SK-N-SH treated with all-trans-retinoic acid at 6 μM for 48 hours (cell line): ENCODE measurements at regions not wholly inside any gene's neighbourhood (a gene's known extent, or its start where the extent isn't known, plus 50 kb on each side); places are given as distances from the start of the nearest gene placed in this dataset.

ENCODE experiments used
- BACH2 ChIP-seq: fragments of 250-450 bp; sonication (Bioruptor Pico); IDR thresholded peaks from 2 replicates; pipeline ENCODE4 v1.9.0; 2021; ENCODE audit warnings: mild to moderate bottlenecking, borderline replicate concordance
- OSR1 ChIP-seq: fragments of 250-450 bp; sonication (Bioruptor Pico); IDR thresholded peaks from 2 replicates; pipeline ENCODE4 v1.8.0; 2022; ENCODE audit warnings: moderate library complexity, mild to moderate bottlenecking, inconsistent platforms
- RARB ChIP-seq: fragments of 250-450 bp; sonication (Bioruptor Pico); IDR thresholded peaks from 2 replicates; pipeline ENCODE4 v1.8.0; 2021; ENCODE audit warnings: mild to moderate bottlenecking, moderate library complexity
- ZFP30 ChIP-seq: fragments of 450-650 bp; formaldehyde crosslinking; IDR thresholded peaks from 2 replicates; pipeline ENCODE4 v1.5.0; 2022; ENCODE audit warnings: mild to moderate bottlenecking, moderate library complexity
- ZNF565 ChIP-seq: fragments of 450-650 bp; formaldehyde crosslinking; conservative IDR thresholded peaks from 2 replicates; pipeline ENCODE4 v1.5.0; 2020; ENCODE audit warnings: low read depth, mild to moderate bottlenecking, moderate library complexity
- ZNF8 ChIP-seq: fragments of 450-650 bp; formaldehyde crosslinking; IDR thresholded peaks from 2 replicates; pipeline ENCODE4 v1.5.0; 2020; ENCODE audit warnings: mild to moderate bottlenecking, moderate library complexity
- TF ChIP-seq, protein P1 (sequence below): fragments of 250-450 bp; sonication (Bioruptor Pico); IDR thresholded peaks from 2 replicates; pipeline ENCODE4 v1.8.0; 2021; ENCODE audit warnings: low read depth, mild to moderate bottlenecking, moderate library complexity, borderline replicate concordance
- TF ChIP-seq, protein P2 (sequence below): fragments of 250-450 bp; sonication (Bioruptor Pico); IDR thresholded peaks from 2 replicates; pipeline ENCODE4 v1.5.0; 2020; ENCODE audit warnings: mild to moderate bottlenecking, moderate library complexity
- TF ChIP-seq, protein P3 (sequence below): fragments of 250-450 bp; sonication (Bioruptor Pico); IDR thresholded peaks from 2 replicates; pipeline ENCODE4 v1.5.1; 2020; ENCODE audit warnings: low read depth, mild to moderate bottlenecking, moderate library complexity

DNA sequence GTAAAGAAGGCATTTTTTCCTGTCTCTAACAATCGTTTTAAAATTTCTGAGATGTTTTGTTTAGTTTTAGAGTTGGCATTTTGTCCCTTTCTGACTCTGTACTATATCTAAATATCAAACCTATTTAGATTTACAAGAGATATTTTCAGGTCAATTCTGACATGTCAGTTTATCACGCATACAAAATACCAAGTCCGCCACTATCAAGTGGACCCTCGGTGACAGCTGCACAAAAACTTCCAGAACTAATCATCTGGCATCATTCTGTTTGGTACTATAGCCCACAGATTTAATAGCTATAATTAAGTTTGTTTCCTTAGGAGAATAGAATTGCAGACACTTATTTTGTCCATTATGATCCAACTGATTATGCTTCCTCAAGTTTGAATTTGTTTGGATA is 1278.2 kb downstream of the CDH12 start:
- no peak for TF ChIP-seq ZNF565
- no peak for TF ChIP-seq ZFP30 (CRISPR knock-in tag)
- TF ChIP-seq BACH2 (CRISPR knock-in tag): no peak
- TF ChIP-seq, protein P1, sequence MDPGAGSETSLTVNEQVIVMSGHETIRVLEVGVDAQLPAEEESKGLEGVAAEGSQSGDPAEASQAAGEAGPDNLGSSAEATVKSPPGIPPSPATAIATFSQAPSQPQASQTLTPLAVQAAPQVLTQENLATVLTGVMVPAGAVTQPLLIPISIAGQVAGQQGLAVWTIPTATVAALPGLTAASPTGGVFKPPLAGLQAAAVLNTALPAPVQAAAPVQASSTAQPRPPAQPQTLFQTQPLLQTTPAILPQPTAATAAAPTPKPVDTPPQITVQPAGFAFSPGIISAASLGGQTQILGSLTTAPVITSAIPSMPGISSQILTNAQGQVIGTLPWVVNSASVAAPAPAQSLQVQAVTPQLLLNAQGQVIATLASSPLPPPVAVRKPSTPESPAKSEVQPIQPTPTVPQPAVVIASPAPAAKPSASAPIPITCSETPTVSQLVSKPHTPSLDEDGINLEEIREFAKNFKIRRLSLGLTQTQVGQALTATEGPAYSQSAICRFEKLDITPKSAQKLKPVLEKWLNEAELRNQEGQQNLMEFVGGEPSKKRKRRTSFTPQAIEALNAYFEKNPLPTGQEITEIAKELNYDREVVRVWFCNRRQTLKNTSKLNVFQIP (CRISPR knock-in tag): no peak
- TF ChIP-seq ZNF8 (CRISPR knock-in tag): no peak
- no peak for TF ChIP-seq RARB (CRISPR knock-in tag)
- TF ChIP-seq, protein P2, sequence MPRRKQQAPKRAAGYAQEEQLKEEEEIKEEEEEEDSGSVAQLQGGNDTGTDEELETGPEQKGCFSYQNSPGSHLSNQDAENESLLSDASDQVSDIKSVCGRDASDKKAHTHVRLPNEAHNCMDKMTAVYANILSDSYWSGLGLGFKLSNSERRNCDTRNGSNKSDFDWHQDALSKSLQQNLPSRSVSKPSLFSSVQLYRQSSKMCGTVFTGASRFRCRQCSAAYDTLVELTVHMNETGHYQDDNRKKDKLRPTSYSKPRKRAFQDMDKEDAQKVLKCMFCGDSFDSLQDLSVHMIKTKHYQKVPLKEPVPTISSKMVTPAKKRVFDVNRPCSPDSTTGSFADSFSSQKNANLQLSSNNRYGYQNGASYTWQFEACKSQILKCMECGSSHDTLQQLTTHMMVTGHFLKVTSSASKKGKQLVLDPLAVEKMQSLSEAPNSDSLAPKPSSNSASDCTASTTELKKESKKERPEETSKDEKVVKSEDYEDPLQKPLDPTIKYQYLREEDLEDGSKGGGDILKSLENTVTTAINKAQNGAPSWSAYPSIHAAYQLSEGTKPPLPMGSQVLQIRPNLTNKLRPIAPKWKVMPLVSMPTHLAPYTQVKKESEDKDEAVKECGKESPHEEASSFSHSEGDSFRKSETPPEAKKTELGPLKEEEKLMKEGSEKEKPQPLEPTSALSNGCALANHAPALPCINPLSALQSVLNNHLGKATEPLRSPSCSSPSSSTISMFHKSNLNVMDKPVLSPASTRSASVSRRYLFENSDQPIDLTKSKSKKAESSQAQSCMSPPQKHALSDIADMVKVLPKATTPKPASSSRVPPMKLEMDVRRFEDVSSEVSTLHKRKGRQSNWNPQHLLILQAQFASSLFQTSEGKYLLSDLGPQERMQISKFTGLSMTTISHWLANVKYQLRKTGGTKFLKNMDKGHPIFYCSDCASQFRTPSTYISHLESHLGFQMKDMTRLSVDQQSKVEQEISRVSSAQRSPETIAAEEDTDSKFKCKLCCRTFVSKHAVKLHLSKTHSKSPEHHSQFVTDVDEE (CRISPR knock-in tag): no peak
- TF ChIP-seq, protein P3, sequence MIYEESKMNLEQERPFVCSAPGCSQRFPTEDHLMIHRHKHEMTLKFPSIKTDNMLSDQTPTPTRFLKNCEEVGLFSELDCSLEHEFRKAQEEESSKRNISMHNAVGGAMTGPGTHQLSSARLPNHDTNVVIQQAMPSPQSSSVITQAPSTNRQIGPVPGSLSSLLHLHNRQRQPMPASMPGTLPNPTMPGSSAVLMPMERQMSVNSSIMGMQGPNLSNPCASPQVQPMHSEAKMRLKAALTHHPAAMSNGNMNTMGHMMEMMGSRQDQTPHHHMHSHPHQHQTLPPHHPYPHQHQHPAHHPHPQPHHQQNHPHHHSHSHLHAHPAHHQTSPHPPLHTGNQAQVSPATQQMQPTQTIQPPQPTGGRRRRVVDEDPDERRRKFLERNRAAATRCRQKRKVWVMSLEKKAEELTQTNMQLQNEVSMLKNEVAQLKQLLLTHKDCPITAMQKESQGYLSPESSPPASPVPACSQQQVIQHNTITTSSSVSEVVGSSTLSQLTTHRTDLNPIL (CRISPR knock-in tag): no peak
- no peak for TF ChIP-seq OSR1 (CRISPR knock-in tag)
